Astrocyte (in vitro differentiated cells and primary cell): ENCODE measurements at regions not wholly inside any gene's neighbourhood (a gene's known extent, or its start where the extent isn't known, plus 50 kb on each side); places are given as distances from the start of the nearest gene placed in this dataset.
"Not testable (repeated sequence)": the region's sequence is repeated elsewhere in the genome, so short reads cannot be mapped to it uniquely, and the experiment has no call there.

ENCODE experiments used
- DNase-seq: peaks from one replicate; pipeline ENCODE4 v3.0.0-alpha.2; 2010; ENCODE audit warnings: low read depth
- FAIRE-seq: peaks from 2 replicates; lab custom pipeline; 2011; peaks lifted over from hg19 to GRCh38; lab: Jason Lieb, UNC
- H2AFZ ChIP-seq: 2 replicates; pipeline ENCODE4 v1.6.0; 2012; ENCODE audit warnings: low read depth, low read length, inconsistent platforms
- H3K27ac ChIP-seq: 2 replicates; pipeline ENCODE4 v1.5.1; 2011; ENCODE audit warnings: low read depth, low read length, inconsistent platforms
- H3K27me3 ChIP-seq: 2 replicates; pipeline ENCODE4 v1.6.0; 2011; ENCODE audit warnings: low read length, inconsistent platforms; ENCODE audit not compliant: insufficient read depth
- H3K36me3 ChIP-seq: 2 replicates; pipeline ENCODE4 v1.5.1; 2011; ENCODE audit warnings: low read length, inconsistent platforms; ENCODE audit not compliant: insufficient read depth
- H3K4me1 ChIP-seq: 2 replicates; pipeline ENCODE4 v1.5.1; 2011; ENCODE audit warnings: low read length, inconsistent platforms; ENCODE audit not compliant: insufficient read depth
- H3K4me2 ChIP-seq: 2 replicates; pipeline ENCODE4 v1.6.0; 2012; ENCODE audit warnings: low read length, inconsistent platforms
- H3K4me3 ChIP-seq: 2 replicates; pipeline ENCODE4 v1.5.1; 2011; ENCODE audit warnings: low read depth, mild to moderate bottlenecking, low read length, inconsistent platforms; ENCODE audit not compliant: insufficient read depth
- H3K79me2 ChIP-seq: 2 replicates; pipeline ENCODE4 v1.6.0; 2012; ENCODE audit warnings: mild to moderate bottlenecking, low read length, inconsistent platforms; ENCODE audit not compliant: insufficient read depth
- H3K9ac ChIP-seq: 2 replicates; pipeline ENCODE4 v1.6.0; 2012; ENCODE audit warnings: mild to moderate bottlenecking, low read length, inconsistent platforms
- H3K9me3 ChIP-seq: 2 replicates; pipeline ENCODE4 v1.5.1; 2012; ENCODE audit warnings: low read depth, mild to moderate bottlenecking, low read length, inconsistent platforms; ENCODE audit not compliant: insufficient read depth
- H4K20me1 ChIP-seq: 2 replicates; pipeline ENCODE4 v1.6.0; 2012; ENCODE audit warnings: low read length, inconsistent platforms; ENCODE audit not compliant: insufficient read depth
- H3K27ac Mint-ChIP-seq: one replicate; pipeline ENCODE4 v1.8.0; 2021; ENCODE audit warnings: mild to moderate bottlenecking, mixed read lengths; ENCODE audit not compliant: unreplicated experiment
- H3K27me3 Mint-ChIP-seq: one replicate; pipeline ENCODE4 v1.8.0; 2021; ENCODE audit warnings: low read depth, mixed read lengths; ENCODE audit not compliant: unreplicated experiment
- H3K36me3 Mint-ChIP-seq: one replicate; pipeline ENCODE4 v1.8.0; 2021; ENCODE audit warnings: low read depth, mixed read lengths; ENCODE audit not compliant: unreplicated experiment
- H3K4me1 Mint-ChIP-seq: one replicate; pipeline ENCODE4 v1.8.0; 2021; ENCODE audit warnings: low read depth, mixed read lengths; ENCODE audit not compliant: unreplicated experiment
- H3K4me3 Mint-ChIP-seq: one replicate; pipeline ENCODE4 v1.8.0; 2021; ENCODE audit warnings: mild to moderate bottlenecking, moderate library complexity, mixed read lengths; ENCODE audit not compliant: unreplicated experiment
- H3K9me3 Mint-ChIP-seq: one replicate; pipeline ENCODE4 v1.8.0; 2021; ENCODE audit warnings: mild to moderate bottlenecking, mixed read lengths; ENCODE audit not compliant: unreplicated experiment

DNA sequence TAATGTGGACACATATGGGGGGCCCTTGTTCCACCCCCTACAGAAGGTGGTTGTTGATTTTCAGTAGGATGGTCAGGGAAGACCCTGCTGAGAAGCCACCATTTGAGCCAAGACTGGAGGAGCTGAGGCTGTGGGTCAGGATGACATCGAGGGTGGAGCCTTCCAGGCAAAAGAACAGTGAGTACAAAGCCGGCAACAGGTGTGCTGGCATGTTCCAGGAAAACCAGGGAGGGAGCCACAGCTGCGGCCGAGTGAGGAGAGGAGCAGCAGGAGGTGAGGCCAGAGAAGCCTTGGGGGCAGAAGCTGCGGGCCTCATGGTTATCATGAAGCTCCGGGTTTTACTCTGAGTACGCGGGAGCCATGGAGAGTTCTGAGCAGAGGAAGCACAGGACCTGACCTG, 126.9 kb upstream of the SULF2 start:
- peaks cover 12% of the 10 kb centered on the region for H3K4me1 Mint-ChIP-seq

DNA sequence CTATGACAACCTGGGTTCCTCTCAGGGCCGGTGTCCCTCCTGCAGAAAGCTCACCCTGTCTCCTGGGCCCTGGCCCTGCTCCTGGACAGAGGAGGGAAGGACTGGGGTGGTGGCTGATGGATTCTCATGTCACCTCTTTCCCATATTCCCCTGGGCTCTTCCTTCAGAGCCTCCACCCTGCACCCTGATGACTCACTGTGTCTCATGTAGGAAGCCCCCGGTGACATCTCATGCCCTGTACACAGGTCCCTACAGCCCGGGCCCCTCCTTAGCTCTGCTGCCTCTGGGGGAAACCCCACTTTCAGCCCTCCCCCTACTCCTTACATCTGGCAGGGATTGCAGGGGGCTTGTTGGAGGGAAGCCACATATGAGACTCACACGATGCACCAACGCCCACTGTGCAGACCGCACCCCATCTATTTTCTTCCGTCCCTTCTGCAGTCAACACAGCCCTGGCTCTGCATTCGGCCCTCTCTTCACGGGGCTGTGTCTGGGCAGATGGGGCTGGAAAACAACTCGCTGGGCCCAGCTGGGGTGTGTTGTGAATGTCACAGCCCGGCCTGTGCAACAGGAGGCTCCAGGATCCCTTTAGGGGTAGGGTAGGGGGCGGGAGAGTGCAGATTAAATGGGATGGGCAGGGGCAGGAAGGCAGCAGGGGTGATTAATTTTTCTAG, 124.6 kb upstream of the SULF2 start:
- H3K9ac ChIP-seq, H3K27ac ChIP-seq, H2AFZ ChIP-seq, DNase-seq, H3K4me1 ChIP-seq, H3K4me3 ChIP-seq, H3K4me3 Mint-ChIP-seq, H3K9me3 Mint-ChIP-seq, H3K27me3 ChIP-seq, FAIRE-seq, H3K27ac Mint-ChIP-seq, H3K79me2 ChIP-seq, H3K36me3 Mint-ChIP-seq, H3K4me2 ChIP-seq, H3K9me3 ChIP-seq, H3K36me3 ChIP-seq, H4K20me1 ChIP-seq: not testable (repeated sequence)
- Mint-ChIP-seq H3K27me3 (peaks cover 21% of the 10 kb centered on the region), H3K4me1 (peaks cover 12% of the 10 kb centered on the region)

More for the DNA sequence above, 126.9 kb upstream of the SULF2 start:
- not testable (repeated sequence) for H4K20me1 ChIP-seq, H3K4me2 ChIP-seq, H3K27ac ChIP-seq, H3K9ac ChIP-seq, DNase-seq, H3K4me1 ChIP-seq, FAIRE-seq, H3K36me3 ChIP-seq, H3K4me3 Mint-ChIP-seq, H3K4me3 ChIP-seq, H3K9me3 ChIP-seq, H3K27me3 ChIP-seq, H3K36me3 Mint-ChIP-seq, H2AFZ ChIP-seq, H3K79me2 ChIP-seq
- Mint-ChIP-seq H3K9me3 (peaks cover 12% of the 10 kb centered on the region), H3K27me3 (peaks cover 20% of the 10 kb centered on the region), H3K27ac (peak overlapping the region; percentile 31)

DNA sequence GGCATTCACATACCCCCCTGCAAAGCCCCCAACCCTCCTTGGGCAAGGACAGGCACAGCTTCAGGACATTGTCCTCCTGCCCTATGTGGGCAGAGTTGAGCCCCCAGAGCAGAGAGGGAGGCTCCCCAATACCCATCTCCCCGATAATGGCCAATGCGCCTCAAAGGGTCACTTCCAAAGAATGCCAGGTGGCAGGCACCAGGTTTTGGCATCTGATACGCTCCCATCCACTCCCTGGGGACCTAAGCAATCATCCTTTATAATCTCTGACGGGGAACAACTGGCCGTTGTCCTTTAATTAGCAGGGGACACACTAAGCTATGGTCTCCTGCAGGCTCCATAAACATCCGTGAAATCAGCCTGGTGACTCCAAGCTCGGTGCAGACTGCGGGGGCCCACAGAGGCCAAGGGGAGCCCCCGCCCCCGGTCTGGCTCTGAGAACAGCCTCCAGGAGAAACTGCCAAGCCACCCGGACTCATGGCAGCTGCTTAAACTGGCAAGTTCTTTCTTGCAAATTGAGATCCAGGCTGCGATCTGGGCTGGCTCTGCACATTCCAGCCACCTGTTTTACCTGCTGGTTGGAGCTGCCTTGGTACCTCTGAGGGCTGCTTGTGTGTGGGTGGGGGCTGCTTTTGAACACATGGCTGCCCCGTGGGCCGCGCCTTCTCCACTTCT, 123.2 kb upstream of the SULF2 start:
- not testable (repeated sequence) for DNase-seq, H2AFZ ChIP-seq, H3K4me3 ChIP-seq, H3K79me2 ChIP-seq, H3K27me3 ChIP-seq, H3K4me1 ChIP-seq, H3K4me2 ChIP-seq, H3K27ac Mint-ChIP-seq, H4K20me1 ChIP-seq, H3K36me3 Mint-ChIP-seq, H3K9me3 ChIP-seq, FAIRE-seq, H3K9ac ChIP-seq, H3K36me3 ChIP-seq, H3K27ac ChIP-seq, H3K9me3 Mint-ChIP-seq, H3K4me3 Mint-ChIP-seq
- Mint-ChIP-seq H3K4me1 (peaks cover 12% of the 10 kb centered on the region), H3K27me3 (peaks cover 28% of the 10 kb centered on the region)

DNA sequence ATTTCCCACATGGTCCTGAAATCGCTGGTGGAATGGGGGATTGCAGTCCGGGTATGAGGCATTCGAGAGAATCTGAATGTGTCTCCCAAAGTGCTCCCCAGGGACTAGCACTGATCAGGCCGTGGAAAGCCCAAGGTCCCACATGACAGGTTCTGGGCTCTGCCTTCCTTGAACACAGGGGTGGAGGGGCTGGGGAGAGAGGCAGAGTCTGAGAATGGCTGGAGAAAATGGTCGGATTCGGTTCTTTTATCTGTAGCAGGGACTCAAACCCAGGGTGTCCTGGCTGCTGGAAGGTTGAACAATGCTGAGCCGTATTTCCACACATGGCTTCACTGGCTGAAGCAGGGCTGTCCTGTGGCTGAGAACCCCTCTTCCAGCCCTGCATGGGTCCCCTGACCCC, 122.7 kb upstream of the SULF2 start:
- H3K9ac ChIP-seq, FAIRE-seq, H3K4me2 ChIP-seq, DNase-seq, H3K27ac ChIP-seq, H3K36me3 Mint-ChIP-seq, H4K20me1 ChIP-seq, H3K36me3 ChIP-seq, H3K27me3 ChIP-seq, H3K9me3 ChIP-seq, H3K9me3 Mint-ChIP-seq, H3K4me3 ChIP-seq, H3K27ac Mint-ChIP-seq, H3K79me2 ChIP-seq, H3K4me1 ChIP-seq, H2AFZ ChIP-seq, H3K4me3 Mint-ChIP-seq: not testable (repeated sequence)
- Mint-ChIP-seq H3K4me1 (peaks cover 12% of the 10 kb centered on the region), H3K27me3 (peaks cover 28% of the 10 kb centered on the region)
